Spleen (tissue), 7 donors: ENCODE measurements at regions not wholly inside any gene's neighbourhood (a gene's known extent, or its start where the extent isn't known, plus 50 kb on each side); places are given as distances from the start of the nearest gene placed in this dataset.

ENCODE experiments used
- POLR2AphosphoS5 ChIP-seq, 3 donors: sonication (generic); formaldehyde crosslinking; IDR thresholded peaks; one replicate each; pipeline ENCODE4 v1.5.1; 2017; ENCODE audit warnings: antibody characterized with exemption in 3 of 3
- TF ChIP-seq, protein P1 (sequence below), 11 experiments: fragments of 200-600 bp in 7 of 11; fragments of 450-650 bp in 4 of 11; sonication (generic) in 4 of 11; IDR thresholded peaks in 8 of 11; conservative IDR thresholded peaks in 3 of 11; 1 replicate in 7 of 11; 2 replicates in 4 of 11; pipeline versions ENCODE4 v1.4.0 to v1.8.0; 2016 to 2021; ENCODE audit warnings: antibody characterized with exemption in 11 of 11, inconsistent platforms in 4 of 11, mild to moderate bottlenecking in 1 of 11
- donor health status: DM: no; HTN: no; CAD: no; lungs with moderate emphysema.
- donor health status: DM: no; HTN: no; CAD: no.
- donor health status: DM: no; HTN: no; CAD: no.

DNA sequence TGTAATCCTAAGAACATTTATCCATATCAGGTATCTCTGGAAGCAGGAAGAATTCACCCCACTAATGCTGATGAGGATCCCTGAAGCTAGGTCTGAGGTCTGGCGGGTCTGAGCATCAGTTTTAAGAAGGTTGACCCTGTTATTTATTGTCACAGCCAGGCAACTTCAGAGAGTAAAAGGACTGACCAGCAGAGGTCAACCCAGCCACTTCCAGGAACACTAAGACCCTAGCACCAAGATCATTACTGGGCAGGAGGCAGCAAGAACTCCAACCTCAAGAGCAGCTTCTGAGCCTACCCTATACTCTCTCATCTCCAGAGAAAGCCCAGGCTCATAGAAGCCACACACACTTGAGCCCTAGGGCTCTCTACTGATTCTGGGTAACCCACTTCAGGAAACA lies 901.4 kb downstream of the DCDC2C start:
- TF ChIP-seq, protein P1, sequence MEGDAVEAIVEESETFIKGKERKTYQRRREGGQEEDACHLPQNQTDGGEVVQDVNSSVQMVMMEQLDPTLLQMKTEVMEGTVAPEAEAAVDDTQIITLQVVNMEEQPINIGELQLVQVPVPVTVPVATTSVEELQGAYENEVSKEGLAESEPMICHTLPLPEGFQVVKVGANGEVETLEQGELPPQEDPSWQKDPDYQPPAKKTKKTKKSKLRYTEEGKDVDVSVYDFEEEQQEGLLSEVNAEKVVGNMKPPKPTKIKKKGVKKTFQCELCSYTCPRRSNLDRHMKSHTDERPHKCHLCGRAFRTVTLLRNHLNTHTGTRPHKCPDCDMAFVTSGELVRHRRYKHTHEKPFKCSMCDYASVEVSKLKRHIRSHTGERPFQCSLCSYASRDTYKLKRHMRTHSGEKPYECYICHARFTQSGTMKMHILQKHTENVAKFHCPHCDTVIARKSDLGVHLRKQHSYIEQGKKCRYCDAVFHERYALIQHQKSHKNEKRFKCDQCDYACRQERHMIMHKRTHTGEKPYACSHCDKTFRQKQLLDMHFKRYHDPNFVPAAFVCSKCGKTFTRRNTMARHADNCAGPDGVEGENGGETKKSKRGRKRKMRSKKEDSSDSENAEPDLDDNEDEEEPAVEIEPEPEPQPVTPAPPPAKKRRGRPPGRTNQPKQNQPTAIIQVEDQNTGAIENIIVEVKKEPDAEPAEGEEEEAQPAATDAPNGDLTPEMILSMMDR (IDR thresholded peaks at IDR 0.05 in 8 of 11, conservative IDR thresholded peaks at IDR 0.05 in 3 of 11) = no peak
- no peak for TF ChIP-seq POLR2AphosphoS5 (IDR thresholded peaks at IDR 0.05)
